ENCODE measurements at regions not wholly inside any gene's neighbourhood (a gene's known extent, or its start where the extent isn't known, plus 50 kb on each side); places are given as distances from the start of the nearest gene placed in this dataset.

DNA sequence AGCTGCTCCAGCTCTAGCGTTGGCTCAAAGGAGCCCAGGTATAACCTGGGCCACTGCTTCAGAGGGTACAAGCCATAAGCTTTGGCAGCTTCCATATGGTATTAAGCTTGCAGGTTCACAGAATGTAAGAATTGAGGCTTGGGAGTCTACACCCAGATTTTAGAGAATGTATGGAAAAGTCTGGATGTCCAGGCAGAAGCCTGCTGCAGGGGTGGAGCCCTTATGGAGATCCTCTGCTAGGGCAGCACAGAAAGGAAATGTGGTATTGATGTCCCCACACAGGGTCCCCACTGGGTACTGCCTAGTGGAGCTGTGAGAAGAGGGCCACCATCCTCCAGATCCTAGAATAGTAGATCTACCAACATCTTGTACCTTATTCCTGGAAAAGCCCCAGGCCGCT is 626.9 kb downstream of the MAT2B start:
- no peak overlapping the region for H3K4me3 ChIP-seq (ENCODE audit: insufficient read depth, low read length, poor library complexity, severe bottlenecking)
- H3K79me2 ChIP-seq (ENCODE audit: insufficient read depth, low read length): no peaks in the 10 kb centered on the region
- H3K9me2 ChIP-seq (replicated peaks; ENCODE audit: insufficient read depth, low read length): no peaks in the 10 kb centered on the region
- H3K27me3 ChIP-seq (ENCODE audit: low read length): no peaks in the 10 kb centered on the region
- no peak overlapping the region for H3K27ac ChIP-seq (ENCODE audit: low read depth, low read length)
- no peak overlapping the region for H3K4me2 ChIP-seq (ENCODE audit: low read depth, low read length, poor library complexity, severe bottlenecking)
- H3K9ac ChIP-seq (ENCODE audit: low read length): no peak overlapping the region
- no peaks in the 10 kb centered on the region for H4K20me1 ChIP-seq (ENCODE audit: low read depth, low read length)
- H3F3A ChIP-seq (ENCODE audit: insufficient read depth): no peaks in the 10 kb centered on the region
- TF ChIP-seq CTCF (IDR thresholded peaks at IDR 0.05; ENCODE audit: insufficient read depth, low read length, poor library complexity, severe bottlenecking): no peak
- no peak for TF ChIP-seq EZH2phosphoT487 (conservative IDR thresholded peaks at IDR 0.05; ENCODE audit: low read length)
- H3K36me3 ChIP-seq (ENCODE audit: low read length): no peaks in the 10 kb centered on the region
- no peaks in the 10 kb centered on the region for H3K9me3 ChIP-seq (ENCODE audit: insufficient read depth, low read length)
- no peak overlapping the region for H2AFZ ChIP-seq (ENCODE audit: low read depth, low read length, severe bottlenecking)

DNA sequence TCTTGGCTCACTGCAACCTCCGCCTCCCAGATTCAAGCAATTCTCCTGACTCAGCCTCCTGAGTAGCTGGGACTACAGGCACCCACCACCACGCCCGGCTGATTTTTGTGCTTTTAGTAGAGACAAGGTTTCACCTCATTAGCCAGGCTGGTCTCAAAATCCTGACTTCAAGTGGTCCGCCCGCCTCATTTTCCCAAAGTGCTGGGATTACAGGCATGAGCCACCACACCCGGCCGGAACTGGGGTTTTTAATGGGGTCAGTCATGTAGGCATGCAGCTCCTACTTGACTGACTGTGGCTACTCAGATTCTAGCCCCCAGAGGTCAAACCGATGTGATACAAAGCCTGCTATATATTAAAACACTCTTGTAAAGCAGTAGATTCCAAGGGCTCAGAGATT is 631.7 kb downstream of the MAT2B start:
- Histone ChIP-seq H3K9me3 (ENCODE audit: insufficient read depth, low read length) (no peaks in the 10 kb centered on the region), H2AFZ (ENCODE audit: low read depth, low read length, severe bottlenecking) (no peak overlapping the region), H3K79me2 (ENCODE audit: insufficient read depth, low read length) (no peaks in the 10 kb centered on the region), H3K9ac (ENCODE audit: low read length) (no peak overlapping the region), H3K27me3 (ENCODE audit: low read length) (no peaks in the 10 kb centered on the region), H4K20me1 (ENCODE audit: low read depth, low read length) (no peaks in the 10 kb centered on the region), H3K27ac (ENCODE audit: low read depth, low read length) (no peak overlapping the region), H3F3A (ENCODE audit: insufficient read depth) (no peaks in the 10 kb centered on the region), H3K36me3 (ENCODE audit: low read length) (no peaks in the 10 kb centered on the region), H3K4me3 (ENCODE audit: insufficient read depth, low read length, poor library complexity, severe bottlenecking) (no peak overlapping the region), H3K4me2 (ENCODE audit: low read depth, low read length, poor library complexity, severe bottlenecking) (no peak overlapping the region), H3K9me2 (replicated peaks; ENCODE audit: insufficient read depth, low read length) (no peaks in the 10 kb centered on the region)
- no peak for TF ChIP-seq CTCF (IDR thresholded peaks at IDR 0.05; ENCODE audit: insufficient read depth, low read length, poor library complexity, severe bottlenecking)
- no peak for TF ChIP-seq EZH2phosphoT487 (conservative IDR thresholded peaks at IDR 0.05; ENCODE audit: low read length)

DNA sequence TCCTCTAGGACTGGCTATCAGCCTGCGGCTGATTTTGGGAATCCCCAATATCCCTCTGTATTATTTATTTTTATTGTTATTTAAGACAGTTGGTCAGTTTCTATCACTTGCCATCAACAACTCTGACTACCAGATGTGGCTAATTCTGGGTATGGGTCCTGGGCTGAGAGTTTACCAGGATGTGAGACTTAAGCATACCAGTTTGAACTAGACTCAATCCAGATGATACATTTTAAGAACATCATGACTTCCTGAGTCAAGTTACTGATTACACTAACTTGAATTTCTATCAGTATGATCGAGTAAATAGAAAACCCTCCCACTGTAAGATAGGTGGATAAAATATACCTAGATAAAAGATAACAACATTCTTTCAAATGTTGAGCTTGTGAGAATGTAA is 634.0 kb downstream of the MAT2B start:
- Histone ChIP-seq H3K4me2 (ENCODE audit: low read depth, low read length, poor library complexity, severe bottlenecking) (no peak overlapping the region), H3K9me3 (ENCODE audit: insufficient read depth, low read length) (no peaks in the 10 kb centered on the region), H3K9me2 (replicated peaks; ENCODE audit: insufficient read depth, low read length) (no peaks in the 10 kb centered on the region), H3K4me3 (ENCODE audit: insufficient read depth, low read length, poor library complexity, severe bottlenecking) (no peak overlapping the region), H3F3A (ENCODE audit: insufficient read depth) (no peaks in the 10 kb centered on the region), H3K36me3 (ENCODE audit: low read length) (no peaks in the 10 kb centered on the region), H3K9ac (ENCODE audit: low read length) (no peak overlapping the region), H4K20me1 (ENCODE audit: low read depth, low read length) (no peaks in the 10 kb centered on the region), H2AFZ (ENCODE audit: low read depth, low read length, severe bottlenecking) (no peak overlapping the region), H3K79me2 (ENCODE audit: insufficient read depth, low read length) (no peaks in the 10 kb centered on the region), H3K27ac (ENCODE audit: low read depth, low read length) (no peak overlapping the region), H3K27me3 (ENCODE audit: low read length) (no peaks in the 10 kb centered on the region)
- TF ChIP-seq EZH2phosphoT487 (conservative IDR thresholded peaks at IDR 0.05; ENCODE audit: low read length) (no peak), CTCF (IDR thresholded peaks at IDR 0.05; ENCODE audit: insufficient read depth, low read length, poor library complexity, severe bottlenecking) (no peak)

GRCh38 chr5:164145458-164145857 is 640.0 kb downstream of the MAT2B start:
- no peak overlapping the region for H3K4me2 ChIP-seq (ENCODE audit: low read depth, low read length, poor library complexity, severe bottlenecking)
- no peak overlapping the region for H2AFZ ChIP-seq (ENCODE audit: low read depth, low read length, severe bottlenecking)
- no peaks in the 10 kb centered on the region for H3K9me2 ChIP-seq (replicated peaks; ENCODE audit: insufficient read depth, low read length)
- H3K9me3 ChIP-seq (ENCODE audit: insufficient read depth, low read length): no peaks in the 10 kb centered on the region
- no peaks in the 10 kb centered on the region for H3K79me2 ChIP-seq (ENCODE audit: insufficient read depth, low read length)
- H4K20me1 ChIP-seq (ENCODE audit: low read depth, low read length): no peaks in the 10 kb centered on the region
- no peaks in the 10 kb centered on the region for H3F3A ChIP-seq (ENCODE audit: insufficient read depth)
- H3K27ac ChIP-seq (ENCODE audit: low read depth, low read length): no peak overlapping the region
- TF ChIP-seq EZH2phosphoT487 (conservative IDR thresholded peaks at IDR 0.05; ENCODE audit: low read length) (no peak), CTCF (IDR thresholded peaks at IDR 0.05; ENCODE audit: insufficient read depth, low read length, poor library complexity, severe bottlenecking) (no peak)
- H3K27me3 ChIP-seq (ENCODE audit: low read length): no peaks in the 10 kb centered on the region
- H3K36me3 ChIP-seq (ENCODE audit: low read length): no peaks in the 10 kb centered on the region
- no peak overlapping the region for H3K9ac ChIP-seq (ENCODE audit: low read length)
- H3K4me3 ChIP-seq (ENCODE audit: insufficient read depth, low read length, poor library complexity, severe bottlenecking): no peak overlapping the region

All from SU-DHL-6 (cell line).